ENCODE measurements at regions not wholly inside any gene's neighbourhood (a gene's known extent, or its start where the extent isn't known, plus 50 kb on each side); places are given as distances from the start of the nearest gene placed in this dataset.
"Not testable (repeated sequence)": the region's sequence is repeated elsewhere in the genome, so short reads cannot be mapped to it uniquely, and the experiment has no call there.

GRCh38 chr2:113562662-113563061 lies 64.2 kb downstream of the FOXD4L1 start:
- not testable (repeated sequence) for H2BK5ac ChIP-seq (ENCODE audit: insufficient read length, low read length); H3K27ac ChIP-seq (ENCODE audit: insufficient read length, low read depth, low read length)
- WGBS (ENCODE audit: extremely low coverage, insufficient read length, low lambda C conversion rate), result no CpG with 5 or more reads among the region's 2 CpGs

GRCh38 chr2:113566674-113567480 lies 60.2 kb upstream of the RABL2A start:
- H2BK5ac ChIP-seq (ENCODE audit: insufficient read length, low read length); H3K56ac ChIP-seq (ENCODE audit: insufficient read length, low read depth, low read length); H2BK20ac ChIP-seq (ENCODE audit: low read depth, low read length, poor library complexity, severe bottlenecking); H3K4me1 ChIP-seq (ENCODE audit: insufficient read depth, low read length); H3K23me2 ChIP-seq (ENCODE audit: insufficient read length, low read depth, low read length, poor library complexity, severe bottlenecking); H2AK5ac ChIP-seq (ENCODE audit: insufficient read length, low read length); H3K27me3 ChIP-seq (ENCODE audit: insufficient read depth, low read length); H3K23ac ChIP-seq (ENCODE audit: insufficient read length, low read depth, low read length); DNase-seq; H2BK12ac ChIP-seq (ENCODE audit: insufficient read length, low read depth, low read length); H2BK120ac ChIP-seq (ENCODE audit: low read depth, low read length, poor library complexity, severe bottlenecking); H3K27ac ChIP-seq (ENCODE audit: insufficient read length, low read depth, low read length); H3T11ph ChIP-seq (ENCODE audit: low read length); H4K20me1 ChIP-seq (ENCODE audit: control insufficient read depth, insufficient read depth, insufficient read length); H3K4me2 ChIP-seq (ENCODE audit: insufficient read depth, insufficient read length, low read length); H2AFZ ChIP-seq (ENCODE audit: low read length); H4K5ac ChIP-seq (ENCODE audit: insufficient read length, low read depth, low read length); H3K18ac ChIP-seq (ENCODE audit: insufficient read length, low read depth, low read length); H3K14ac ChIP-seq (ENCODE audit: insufficient read depth, low read length); H2BK15ac ChIP-seq (ENCODE audit: low read depth, low read length); H3K4ac ChIP-seq (ENCODE audit: low read depth, low read length); H3K9me3 Mint-ChIP-seq; H3K9ac ChIP-seq (ENCODE audit: extremely low read depth, insufficient read length, low read length); H3K79me2 ChIP-seq (ENCODE audit: insufficient read depth, low read length); H3K9me3 ChIP-seq (ENCODE audit: control insufficient read depth, low read depth, low read length); H3K27ac Mint-ChIP-seq; H3K36me3 Mint-ChIP-seq (ENCODE audit: insufficient read depth in 1 of 3, low read depth in 3 of 3); H3K4me3 Mint-ChIP-seq; H3K4me1 Mint-ChIP-seq; H4K91ac ChIP-seq (ENCODE audit: insufficient read length, low read depth, low read length); H4K8ac ChIP-seq (replicated peaks; ENCODE audit: insufficient read length, low read depth, low read length); H3K79me1 ChIP-seq (ENCODE audit: insufficient read depth, low read depth, low read length, poor library complexity, severe bottlenecking): not testable (repeated sequence)
- WGBS (ENCODE audit: extremely low coverage, insufficient read length, low lambda C conversion rate), result no CpG with 5 or more reads among the region's 12 CpGs
- H3K27me3 Mint-ChIP-seq (ENCODE audit: low read depth), result peaks cover 12% of the 10 kb centered on the region

More at GRCh38 chr2:113562662-113563061, 64.2 kb downstream of the FOXD4L1 start:
- not testable (repeated sequence) for H3K23me2 ChIP-seq (ENCODE audit: insufficient read length, low read depth, low read length, poor library complexity, severe bottlenecking); H2BK20ac ChIP-seq (ENCODE audit: low read depth, low read length, poor library complexity, severe bottlenecking); H3K79me1 ChIP-seq (ENCODE audit: insufficient read depth, low read depth, low read length, poor library complexity, severe bottlenecking); H3K4me1 ChIP-seq (ENCODE audit: insufficient read depth, low read length); H3T11ph ChIP-seq (ENCODE audit: low read length); H2BK12ac ChIP-seq (ENCODE audit: insufficient read length, low read depth, low read length); H3K18ac ChIP-seq (ENCODE audit: insufficient read length, low read depth, low read length); H4K20me1 ChIP-seq (ENCODE audit: control insufficient read depth, insufficient read depth, insufficient read length); H3K27ac Mint-ChIP-seq; H2AFZ ChIP-seq (ENCODE audit: low read length); H4K5ac ChIP-seq (ENCODE audit: insufficient read length, low read depth, low read length); H4K91ac ChIP-seq (ENCODE audit: insufficient read length, low read depth, low read length); H3K4me3 Mint-ChIP-seq; DNase-seq; H3K14ac ChIP-seq (ENCODE audit: insufficient read depth, low read length); H3K56ac ChIP-seq (ENCODE audit: insufficient read length, low read depth, low read length); H2AK5ac ChIP-seq (ENCODE audit: insufficient read length, low read length); H2BK120ac ChIP-seq (ENCODE audit: low read depth, low read length, poor library complexity, severe bottlenecking); H4K8ac ChIP-seq (replicated peaks; ENCODE audit: insufficient read length, low read depth, low read length); H3K9ac ChIP-seq (ENCODE audit: extremely low read depth, insufficient read length, low read length); H3K4ac ChIP-seq (ENCODE audit: low read depth, low read length); H3K4me2 ChIP-seq (ENCODE audit: insufficient read depth, insufficient read length, low read length); H3K79me2 ChIP-seq (ENCODE audit: insufficient read depth, low read length); H3K4me1 Mint-ChIP-seq; H3K27me3 ChIP-seq (ENCODE audit: insufficient read depth, low read length); H3K9me3 ChIP-seq (ENCODE audit: control insufficient read depth, low read depth, low read length); H2BK15ac ChIP-seq (ENCODE audit: low read depth, low read length); H3K23ac ChIP-seq (ENCODE audit: insufficient read length, low read depth, low read length); H3K36me3 Mint-ChIP-seq (ENCODE audit: insufficient read depth in 1 of 3, low read depth in 3 of 3); H3K9me3 Mint-ChIP-seq
- H3K27me3 Mint-ChIP-seq (ENCODE audit: low read depth), result peaks cover 21% of the 10 kb centered on the region

Data from H9 (cell line).